ENCODE measurements at regions not wholly inside any gene's neighbourhood (a gene's known extent, or its start where the extent isn't known, plus 50 kb on each side); places are given as distances from the start of the nearest gene placed in this dataset.

GRCh38 chr10:130804281-130804680, 507.2 kb downstream of the TCERG1L start:
- no peaks in the 10 kb centered on the region for H3K79me2 ChIP-seq (ENCODE audit: low read length)
- H3K4me3 ChIP-seq (ENCODE audit: low read length): no peak overlapping the region
- H3K27me3 ChIP-seq (ENCODE audit: low read depth, low read length): no peaks in the 10 kb centered on the region
- H3K4me1 ChIP-seq (ENCODE audit: low read length): no peaks in the 10 kb centered on the region
- no peaks in the 10 kb centered on the region for H3K36me3 ChIP-seq (replicated peaks; ENCODE audit: low read depth, low read length)
- H2AFZ ChIP-seq (ENCODE audit: low read depth, low read length): no peak overlapping the region
- H3K4me2 ChIP-seq (ENCODE audit: low read length): no peak overlapping the region
- TF ChIP-seq CTCF (IDR thresholded peaks at IDR 0.05; ENCODE audit: low read depth, low read length) (no peak), EZH2phosphoT487 (IDR thresholded peaks at IDR 0.05; ENCODE audit: low read depth) (no peak)
- H3K9me3 ChIP-seq (ENCODE audit: insufficient read depth, low read length): no peaks in the 10 kb centered on the region
- H3K27ac ChIP-seq (ENCODE audit: low read length): no peak overlapping the region
- H4K20me1 ChIP-seq (ENCODE audit: insufficient read depth, low read length): no peaks in the 10 kb centered on the region
- no peak overlapping the region for H3K9ac ChIP-seq (ENCODE audit: low read length)

- Histone ChIP-seq H4K20me1 (ENCODE audit: insufficient read depth, low read length) (no peaks in the 10 kb centered on the region), H3K27ac (ENCODE audit: low read length) (no peak overlapping the region), H3K9ac (ENCODE audit: low read length) (no peak overlapping the region), H3K4me1 (ENCODE audit: low read length) (no peaks in the 10 kb centered on the region), H3K9me3 (ENCODE audit: insufficient read depth, low read length) (no peaks in the 10 kb centered on the region), H3K27me3 (ENCODE audit: low read depth, low read length) (no peaks in the 10 kb centered on the region), H2AFZ (ENCODE audit: low read depth, low read length) (no peak overlapping the region), H3K4me3 (ENCODE audit: low read length) (no peak overlapping the region), H3K36me3 (replicated peaks; ENCODE audit: low read depth, low read length) (no peaks in the 10 kb centered on the region), H3K79me2 (ENCODE audit: low read length) (no peaks in the 10 kb centered on the region), H3K4me2 (ENCODE audit: low read length) (no peak overlapping the region)
- no peak for TF ChIP-seq CTCF (IDR thresholded peaks at IDR 0.05; ENCODE audit: low read depth, low read length)
- no peak for TF ChIP-seq EZH2phosphoT487 (IDR thresholded peaks at IDR 0.05; ENCODE audit: low read depth)
Measured at GRCh38 chr10:130804778-130805634, 506.5 kb downstream of the TCERG1L start.

GRCh38 chr10:130805635-130806030, 505.9 kb downstream of the TCERG1L start:
- H3K9ac ChIP-seq (ENCODE audit: low read length): no peak overlapping the region
- H3K4me2 ChIP-seq (ENCODE audit: low read length): no peak overlapping the region
- H3K4me3 ChIP-seq (ENCODE audit: low read length): no peak overlapping the region
- no peaks in the 10 kb centered on the region for H3K79me2 ChIP-seq (ENCODE audit: low read length)
- H3K36me3 ChIP-seq (replicated peaks; ENCODE audit: low read depth, low read length): no peaks in the 10 kb centered on the region
- H3K27me3 ChIP-seq (ENCODE audit: low read depth, low read length): no peaks in the 10 kb centered on the region
- H4K20me1 ChIP-seq (ENCODE audit: insufficient read depth, low read length): no peaks in the 10 kb centered on the region
- TF ChIP-seq EZH2phosphoT487 (IDR thresholded peaks at IDR 0.05; ENCODE audit: low read depth) (no peak), CTCF (IDR thresholded peaks at IDR 0.05; ENCODE audit: low read depth, low read length) (no peak)
- H3K27ac ChIP-seq (ENCODE audit: low read length): no peak overlapping the region
- no peak overlapping the region for H2AFZ ChIP-seq (ENCODE audit: low read depth, low read length)
- H3K9me3 ChIP-seq (ENCODE audit: insufficient read depth, low read length): no peaks in the 10 kb centered on the region
- no peaks in the 10 kb centered on the region for H3K4me1 ChIP-seq (ENCODE audit: low read length)

GRCh38 chr10:130806426-130806825, 505.1 kb downstream of the TCERG1L start:
- Histone ChIP-seq H3K4me3 (ENCODE audit: low read length) (no peak overlapping the region), H4K20me1 (ENCODE audit: insufficient read depth, low read length) (no peaks in the 10 kb centered on the region), H2AFZ (ENCODE audit: low read depth, low read length) (no peak overlapping the region), H3K4me1 (ENCODE audit: low read length) (no peaks in the 10 kb centered on the region), H3K79me2 (ENCODE audit: low read length) (no peaks in the 10 kb centered on the region), H3K27ac (ENCODE audit: low read length) (no peak overlapping the region), H3K4me2 (ENCODE audit: low read length) (no peak overlapping the region), H3K36me3 (replicated peaks; ENCODE audit: low read depth, low read length) (no peaks in the 10 kb centered on the region), H3K9me3 (ENCODE audit: insufficient read depth, low read length) (no peaks in the 10 kb centered on the region), H3K9ac (ENCODE audit: low read length) (no peak overlapping the region), H3K27me3 (ENCODE audit: low read depth, low read length) (no peaks in the 10 kb centered on the region)
- TF ChIP-seq CTCF (IDR thresholded peaks at IDR 0.05; ENCODE audit: low read depth, low read length): no peak
- TF ChIP-seq EZH2phosphoT487 (IDR thresholded peaks at IDR 0.05; ENCODE audit: low read depth): no peak

All from OCI-LY3 (cell line).